ENCODE measurements at regions not wholly inside any gene's neighbourhood (a gene's known extent, or its start where the extent isn't known, plus 50 kb on each side); places are given as distances from the start of the nearest gene placed in this dataset.

- Histone ChIP-seq H3K36me3 (ENCODE audit: control insufficient read depth in 2 of 2, extremely low read depth in 1 of 2, insufficient read depth in 2 of 2, low read length in 2 of 2) (no peaks in the 10 kb centered on the region), H3K4me1 (ENCODE audit: control insufficient read depth, extremely low read depth, insufficient read depth, low read length) (no peaks in the 10 kb centered on the region), H3K4me3 (replicated peaks in 1 of 3; ENCODE audit: insufficient read depth in 1 of 3, low read depth in 1 of 3, low read length in 3 of 3) (no peak overlapping the region), H3K9me3 (replicated peaks; ENCODE audit: control insufficient read depth, insufficient read depth, low read length) (peaks cover 1% of the 10 kb centered on the region), H2AFZ (ENCODE audit: low read depth, low read length) (no peak overlapping the region), H3K27ac (ENCODE audit: insufficient read depth, low read depth, low read length) (no peak overlapping the region), H3K4me2 (ENCODE audit: insufficient read depth, low read length) (no peak overlapping the region), H3K9ac (replicated peaks; ENCODE audit: extremely low read depth, insufficient read depth, low read length) (no peak overlapping the region), H4K20me1 (replicated peaks; ENCODE audit: control insufficient read depth, extremely low read depth, insufficient read depth, low read length) (no peaks in the 10 kb centered on the region), H3K9me1 (replicated peaks; ENCODE audit: control insufficient read depth, extremely low read depth, insufficient read depth, low read length) (no peaks in the 10 kb centered on the region), H3K79me2 (ENCODE audit: control insufficient read depth, insufficient read depth, low read length) (no peaks in the 10 kb centered on the region), H3K27me3 (ENCODE audit: control insufficient read depth in 2 of 2, insufficient read depth in 2 of 2, low read length in 2 of 2) (no peaks in the 10 kb centered on the region)
- DNase-seq (ENCODE audit: low read depth, low spot score) (no peak), FAIRE-seq (no peak)
- CTCF ChIA-PET, result no interaction called here
- intact Hi-C loops (cut with micrococcal nuclease), result no loop called here
- dilution Hi-C loops (cut with MboI; ENCODE audit: extremely low pct_ligation_motif_present, low sequenced_read_pairs), result no loop called here
- no peak for TF ChIP-seq MYC (IDR thresholded peaks at IDR 0.05; ENCODE audit: low read depth, low read length)
- no peak for TF ChIP-seq MAX (IDR thresholded peaks at IDR 0.05; ENCODE audit: insufficient read depth, insufficient read length)
- no peak for TF ChIP-seq GATA2 (IDR thresholded peaks at IDR 0.05; ENCODE audit: insufficient read depth, insufficient read length, low read depth, low read length)
- no peak for TF ChIP-seq POLR2A (IDR thresholded peaks at IDR 0.05; ENCODE audit: low read depth, low read length)
- TF ChIP-seq JUN (IDR thresholded peaks at IDR 0.05; ENCODE audit: borderline replicate concordance, insufficient read depth, insufficient read length, low read depth), result no peak
- no peak for TF ChIP-seq EZH2 (IDR thresholded peaks at IDR 0.05; ENCODE audit: borderline replicate concordance, low read depth, low read length, severe bottlenecking)
- TF ChIP-seq CTCF (IDR thresholded peaks at IDR 0.05; ENCODE audit: extremely low read depth in 1 of 2, insufficient read depth in 1 of 2, low read depth in 1 of 2, low read length in 2 of 2), result no peak
- no peak for TF ChIP-seq POLR2AphosphoS5 (IDR thresholded peaks at IDR 0.05; ENCODE audit: insufficient read depth, low read depth, low read length)
- no peak for TF ChIP-seq FOS (IDR thresholded peaks at IDR 0.05; ENCODE audit: borderline replicate concordance, insufficient read depth, low read length)
- POLR2A ChIA-PET, result no interaction called here
- no TSS peak for BruUV-seq (replicated peaks)
These were observed 1469.5 kb downstream of the SLITRK1 start for GRCh38 chr13:82412749-82413148.

All from endothelial cell of umbilical vein (primary cell).